ENCODE measurements at regions not wholly inside any gene's neighbourhood (a gene's known extent, or its start where the extent isn't known, plus 50 kb on each side); places are given as distances from the start of the nearest gene placed in this dataset.

- no peak for ATAC-seq (replicated peaks)
- Mint-ChIP-seq H3K9me3 (no peaks in the 10 kb centered on the region), H3K27me3 (peaks cover 7% of the 10 kb centered on the region), H3K36me3 (ENCODE audit: low read depth) (no peaks in the 10 kb centered on the region), H3K27ac (no peak overlapping the region), H3K4me3 (no peak overlapping the region), H3K4me1 (no peaks in the 10 kb centered on the region)
These were observed 714.0 kb downstream of the EPHA4 start for GRCh38 chr2:220858101-220858500.

GRCh38 chr2:220871909-220872308 is 700.2 kb downstream of the EPHA4 start:
- peaks cover 4% of the 10 kb centered on the region for H3K9me3 Mint-ChIP-seq
- H3K4me1 Mint-ChIP-seq: no peaks in the 10 kb centered on the region
- H3K27me3 Mint-ChIP-seq: peaks cover 3% of the 10 kb centered on the region
- H3K36me3 Mint-ChIP-seq (ENCODE audit: low read depth): no peaks in the 10 kb centered on the region
- no peak overlapping the region for H3K27ac Mint-ChIP-seq
- ATAC-seq (replicated peaks): no peak
- H3K4me3 Mint-ChIP-seq: no peak overlapping the region

- H3K9me3 Mint-ChIP-seq: peaks cover 2% of the 10 kb centered on the region
- no peaks in the 10 kb centered on the region for H3K4me1 Mint-ChIP-seq
- H3K27ac Mint-ChIP-seq: no peak overlapping the region
- H3K36me3 Mint-ChIP-seq (ENCODE audit: low read depth): no peaks in the 10 kb centered on the region
- ATAC-seq (replicated peaks): no peak
- no peaks in the 10 kb centered on the region for H3K27me3 Mint-ChIP-seq
- H3K4me3 Mint-ChIP-seq: no peak overlapping the region
These were observed 695.9 kb downstream of the EPHA4 start for GRCh38 chr2:220876080-220876824.

GRCh38 chr2:220877491-220877890 is 694.6 kb downstream of the EPHA4 start:
- Mint-ChIP-seq H3K27ac (no peak overlapping the region), H3K36me3 (ENCODE audit: low read depth) (no peaks in the 10 kb centered on the region)

GRCh38 chr2:220877897-220878296 is 694.2 kb downstream of the EPHA4 start:
- Mint-ChIP-seq H3K4me1 (no peaks in the 10 kb centered on the region), H3K36me3 (ENCODE audit: low read depth) (no peaks in the 10 kb centered on the region), H3K9me3 (no peaks in the 10 kb centered on the region), H3K27ac (no peak overlapping the region), H3K4me3 (no peak overlapping the region), H3K27me3 (no peaks in the 10 kb centered on the region)
- no peak for ATAC-seq (replicated peaks)

More at GRCh38 chr2:220877491-220877890, 694.6 kb downstream of the EPHA4 start:
- no peak overlapping the region for H3K4me3 Mint-ChIP-seq
- H3K4me1 Mint-ChIP-seq: no peaks in the 10 kb centered on the region
- no peak for ATAC-seq (replicated peaks)
- no peaks in the 10 kb centered on the region for H3K9me3 Mint-ChIP-seq
- H3K27me3 Mint-ChIP-seq: no peaks in the 10 kb centered on the region

- ATAC-seq (replicated peaks): no peak
- Mint-ChIP-seq H3K4me3 (no peak overlapping the region), H3K4me1 (no peaks in the 10 kb centered on the region), H3K27me3 (no peaks in the 10 kb centered on the region), H3K27ac (no peak overlapping the region), H3K9me3 (no peaks in the 10 kb centered on the region), H3K36me3 (ENCODE audit: low read depth) (no peaks in the 10 kb centered on the region)
These were observed 691.2 kb downstream of the EPHA4 start for GRCh38 chr2:220880623-220881596.

GRCh38 chr2:220882507-220882906 is 689.6 kb downstream of the EPHA4 start:
- Mint-ChIP-seq H3K27me3 (no peaks in the 10 kb centered on the region), H3K27ac (no peak overlapping the region), H3K4me3 (no peak overlapping the region), H3K4me1 (no peaks in the 10 kb centered on the region), H3K36me3 (ENCODE audit: low read depth) (no peaks in the 10 kb centered on the region), H3K9me3 (no peaks in the 10 kb centered on the region)
- no peak for ATAC-seq (replicated peaks)

- Mint-ChIP-seq H3K27ac (no peak overlapping the region), H3K4me1 (no peaks in the 10 kb centered on the region), H3K9me3 (no peaks in the 10 kb centered on the region), H3K36me3 (ENCODE audit: low read depth) (no peaks in the 10 kb centered on the region), H3K4me3 (no peak overlapping the region), H3K27me3 (no peaks in the 10 kb centered on the region)
- ATAC-seq (replicated peaks): no peak
These were observed 686.5 kb downstream of the EPHA4 start for GRCh38 chr2:220885593-220885992.

- Mint-ChIP-seq H3K4me1 (no peaks in the 10 kb centered on the region), H3K27me3 (peaks cover 5% of the 10 kb centered on the region), H3K4me3 (no peak overlapping the region), H3K9me3 (no peaks in the 10 kb centered on the region), H3K36me3 (ENCODE audit: low read depth) (no peaks in the 10 kb centered on the region), H3K27ac (no peak overlapping the region)
- ATAC-seq (replicated peaks): no peak
These were observed 684.7 kb downstream of the EPHA4 start for GRCh38 chr2:220887271-220887870.

- Mint-ChIP-seq H3K4me1 (no peaks in the 10 kb centered on the region), H3K27me3 (peaks cover 5% of the 10 kb centered on the region), H3K27ac (no peak overlapping the region), H3K4me3 (no peak overlapping the region), H3K36me3 (ENCODE audit: low read depth) (no peaks in the 10 kb centered on the region), H3K9me3 (no peaks in the 10 kb centered on the region)
- ATAC-seq (replicated peaks): no peak
These were observed 684.2 kb downstream of the EPHA4 start for GRCh38 chr2:220887876-220888275.

- no peak for ATAC-seq (replicated peaks)
- H3K36me3 Mint-ChIP-seq (ENCODE audit: low read depth): no peaks in the 10 kb centered on the region
- H3K9me3 Mint-ChIP-seq: no peaks in the 10 kb centered on the region
These were observed 681.2 kb downstream of the EPHA4 start for GRCh38 chr2:220890931-220891330.

GRCh38 chr2:220891405-220891804 is 680.7 kb downstream of the EPHA4 start:
- Mint-ChIP-seq H3K9me3 (no peaks in the 10 kb centered on the region), H3K4me1 (no peaks in the 10 kb centered on the region), H3K27ac (no peak overlapping the region), H3K36me3 (ENCODE audit: low read depth) (no peaks in the 10 kb centered on the region), H3K4me3 (no peak overlapping the region), H3K27me3 (peaks cover 5% of the 10 kb centered on the region)
- no peak for ATAC-seq (replicated peaks)

More at GRCh38 chr2:220890931-220891330, 681.2 kb downstream of the EPHA4 start:
- H3K27me3 Mint-ChIP-seq: peaks cover 5% of the 10 kb centered on the region
- no peaks in the 10 kb centered on the region for H3K4me1 Mint-ChIP-seq
- H3K27ac Mint-ChIP-seq: no peak overlapping the region
- H3K4me3 Mint-ChIP-seq: no peak overlapping the region

GRCh38 chr2:220892018-220892634 is 680.0 kb downstream of the EPHA4 start:
- Mint-ChIP-seq H3K9me3 (no peaks in the 10 kb centered on the region), H3K27ac (no peak overlapping the region), H3K4me3 (no peak overlapping the region), H3K36me3 (ENCODE audit: low read depth) (no peaks in the 10 kb centered on the region), H3K27me3 (peaks cover 5% of the 10 kb centered on the region), H3K4me1 (no peaks in the 10 kb centered on the region)
- ATAC-seq (replicated peaks): no peak

GRCh38 chr2:220893411-220893810 is 678.7 kb downstream of the EPHA4 start:
- no peaks in the 10 kb centered on the region for H3K36me3 Mint-ChIP-seq (ENCODE audit: low read depth)
- H3K27me3 Mint-ChIP-seq: peaks cover 5% of the 10 kb centered on the region
- no peaks in the 10 kb centered on the region for H3K4me1 Mint-ChIP-seq
- no peak overlapping the region for H3K4me3 Mint-ChIP-seq
- H3K27ac Mint-ChIP-seq: no peak overlapping the region
- no peaks in the 10 kb centered on the region for H3K9me3 Mint-ChIP-seq
- ATAC-seq (replicated peaks): no peak
